Spleen (tissue), 11 donors: ENCODE measurements at regions not wholly inside any gene's neighbourhood (a gene's known extent, or its start where the extent isn't known, plus 50 kb on each side); places are given as distances from the start of the nearest gene placed in this dataset.

Source experiments
- DNase-seq: peaks from one replicate; pipeline ENCODE4 v3.0.0-alpha.2; 2020
- H3K27ac ChIP-seq, 8 donors: fragments of 200-600 bp; sonication (generic) in 7 of 8; 1 replicate in 4 of 8; 2 replicates in 4 of 8; pipeline versions ENCODE4 v1.5.0 to v1.8.0; 2016 to 2021; ENCODE audit warnings: inconsistent platforms in 4 of 8, mild to moderate bottlenecking in 4 of 8, moderate library complexity in 1 of 8
- H3K27me3 ChIP-seq, 7 donors: fragments of 200-600 bp; sonication (generic) in 6 of 7; replicated peaks in 1 of 7; 1 replicate in 4 of 7; 2 replicates in 3 of 7; pipeline versions ENCODE4 v1.5.0 to v1.8.0; 2016 to 2021; ENCODE audit warnings: inconsistent platforms in 3 of 7, mild to moderate bottlenecking in 1 of 7
- H3K36me3 ChIP-seq, 6 donors: fragments of 200-600 bp; sonication (generic) in 5 of 6; 1 replicate in 4 of 6; 2 replicates in 2 of 6; pipeline versions ENCODE4 v1.5.0 to v1.8.0; 2016 to 2021; ENCODE audit warnings: inconsistent platforms in 2 of 6
- H3K4me1 ChIP-seq, 6 donors: fragments of 200-600 bp; sonication (generic) in 5 of 6; 1 replicate in 3 of 6; 2 replicates in 3 of 6; pipeline versions ENCODE4 v1.5.0 to v1.8.0; 2016 to 2021; ENCODE audit warnings: inconsistent platforms in 3 of 6
- H3K4me3 ChIP-seq, 8 donors: fragments of 200-600 bp; sonication (generic) in 7 of 8; 1 replicate in 4 of 8; 2 replicates in 4 of 8; pipeline versions ENCODE4 v1.5.0 to v1.8.0; 2016 to 2021; ENCODE audit warnings: inconsistent platforms in 4 of 8, mild to moderate bottlenecking in 4 of 8, moderate library complexity in 2 of 8
- H3K9me3 ChIP-seq, 8 donors: fragments of 200-600 bp; sonication (generic) in 7 of 8; 1 replicate in 4 of 8; 2 replicates in 4 of 8; pipeline versions ENCODE4 v1.5.0 to v1.8.0; 2016 to 2021; ENCODE audit warnings: inconsistent platforms in 4 of 8
- CTCF ChIP-seq, 11 experiments: fragments of 200-600 bp in 7 of 11; fragments of 450-650 bp in 4 of 11; sonication (generic) in 4 of 11; IDR thresholded peaks in 8 of 11; conservative IDR thresholded peaks in 3 of 11; 1 replicate in 7 of 11; 2 replicates in 4 of 11; pipeline versions ENCODE4 v1.4.0 to v1.8.0; 2016 to 2021; ENCODE audit warnings: antibody characterized with exemption in 11 of 11, inconsistent platforms in 4 of 11, mild to moderate bottlenecking in 1 of 11
- POLR2A ChIP-seq, 3 donors: fragments of 450-650 bp; IDR thresholded peaks; one replicate each; pipeline ENCODE4 v1.5.1; 2017; ENCODE audit warnings: antibody characterized with exemption in 3 of 3, mild to moderate bottlenecking in 1 of 3
- POLR2AphosphoS5 ChIP-seq, 3 donors: sonication (generic); formaldehyde crosslinking; IDR thresholded peaks; one replicate each; pipeline ENCODE4 v1.5.1; 2017; ENCODE audit warnings: antibody characterized with exemption in 3 of 3
- WGBS, 5 donors: extraction: QIAGEN DNeasy Blood & Tissue Kit in 3 of 5; methylation state at CpG; one replicate each; pipeline versions ENCODE4 v1.1.5 to v1.1.7; 2013 to 2018; 5-methylcytosine and 5-hydroxymethylcytosine counted together
- intact Hi-C: fragments of 100-400 bp; cut with DNase I; formaldehyde crosslinking; loops from one replicate; pipeline ENCODE4 v1.15.0; 2023; ENCODE audit warnings: low total_unique reads
- donor health status: healthy with polysubstance abuse.
- donor health status: DM: no; HTN: no; CAD: no; lungs with moderate emphysema.
- donor health status: DM: no; HTN: no; CAD: no.
- donor health status: Bipolar disorder and iron deficiency.
- donor health status: healthy.
- donor health status: DM: no; HTN: no; CAD: no.
- donor health status: DM: yes; HTN: yes; CAD: no.

GRCh38 chr2:146203064-146203624, 1641.7 kb upstream of the ACVR2A start:
- H3K9me3 ChIP-seq = peaks cover 0 to 6% (median 0%) of the 10 kb centered on the region in 8 donors
- no peaks in the 10 kb centered on the region for H3K4me1 ChIP-seq
- no peak overlapping the region for H3K4me3 ChIP-seq
- no peak overlapping the region for H3K27ac ChIP-seq
- WGBS, 5 donors = 72 to 89% (median 81%) methylated on average over 5 of the region's 5 CpGs
- intact Hi-C loops = no loop called here
- no peak for DNase-seq
- H3K36me3 ChIP-seq = no peaks in the 10 kb centered on the region
- TF ChIP-seq CTCF (IDR thresholded peaks at IDR 0.05 in 8 of 11, conservative IDR thresholded peaks at IDR 0.05 in 3 of 11) (no peak), POLR2A (IDR thresholded peaks at IDR 0.05) (no peak), POLR2AphosphoS5 (IDR thresholded peaks at IDR 0.05) (no peak)
- H3K27me3 ChIP-seq = no peaks in the 10 kb centered on the region

GRCh38 chr2:146193619-146194018, 1651.2 kb upstream of the ACVR2A start:
- Histone ChIP-seq H3K9me3 (peaks cover 0 to 4% (median 0%) of the 10 kb centered on the region in 8 donors), H3K4me1 (no peaks in the 10 kb centered on the region), H3K36me3 (no peaks in the 10 kb centered on the region), H3K27me3 (no peaks in the 10 kb centered on the region), H3K4me3 (no peak overlapping the region), H3K27ac (no peak overlapping the region)
- no peak for DNase-seq
- intact Hi-C loops = no loop called here
- TF ChIP-seq POLR2AphosphoS5 (IDR thresholded peaks at IDR 0.05) (no peak), POLR2A (IDR thresholded peaks at IDR 0.05) (no peak), CTCF (IDR thresholded peaks at IDR 0.05 in 8 of 11, conservative IDR thresholded peaks at IDR 0.05 in 3 of 11) (no peak)

GRCh38 chr2:146189541-146189940, 1655.3 kb upstream of the ACVR2A start:
- Histone ChIP-seq H3K27ac (no peak overlapping the region), H3K4me3 (no peak overlapping the region), H3K36me3 (no peaks in the 10 kb centered on the region), H3K27me3 (no peaks in the 10 kb centered on the region), H3K9me3 (no peaks in the 10 kb centered on the region), H3K4me1 (no peaks in the 10 kb centered on the region)
- intact Hi-C loops = loop anchor here (10.0 kb wide), 1 partner anchor 125 kb away; no protein-coding TSS in a partner anchor
- TF ChIP-seq POLR2A (IDR thresholded peaks at IDR 0.05) = no peak
- no peak for TF ChIP-seq POLR2AphosphoS5 (IDR thresholded peaks at IDR 0.05)
- TF ChIP-seq CTCF (IDR thresholded peaks at IDR 0.05 in 8 of 11, conservative IDR thresholded peaks at IDR 0.05 in 3 of 11) = no peak
- DNase-seq = no peak

GRCh38 chr2:146173934-146174333, 1654.0 kb upstream of the ZEB2 start:
- H3K27me3 ChIP-seq = no peaks in the 10 kb centered on the region
- no peak overlapping the region for H3K27ac ChIP-seq
- H3K9me3 ChIP-seq = peaks cover 0 to 40% (median 30%) of the 10 kb centered on the region in 8 donors
- H3K4me1 ChIP-seq = no peaks in the 10 kb centered on the region
- intact Hi-C loops = no loop called here
- no peak for TF ChIP-seq POLR2AphosphoS5 (IDR thresholded peaks at IDR 0.05)
- TF ChIP-seq CTCF (IDR thresholded peaks at IDR 0.05 in 8 of 11, conservative IDR thresholded peaks at IDR 0.05 in 3 of 11) = no peak
- no peak for TF ChIP-seq POLR2A (IDR thresholded peaks at IDR 0.05)
- no peaks in the 10 kb centered on the region for H3K36me3 ChIP-seq
- no peak for DNase-seq
- no peak overlapping the region for H3K4me3 ChIP-seq
- 78 to 94% (median 90%) methylated on average over 2 of the region's 2 CpGs for WGBS, 5 donors
